H54 (cell line): ENCODE measurements at regions not wholly inside any gene's neighbourhood (a gene's known extent, or its start where the extent isn't known, plus 50 kb on each side); places are given as distances from the start of the nearest gene placed in this dataset.

ENCODE experiments used
- DNase-seq: peaks from one replicate; pipeline ENCODE4 v3.0.0; 2011; ENCODE audit warnings: low spot score, mixed read lengths; ENCODE audit not compliant: insufficient read length
- FAIRE-seq: peaks from 3 replicates; lab custom pipeline; 2011; peaks lifted over from hg19 to GRCh38; lab: Jason Lieb, UNC
- POLR2A ChIP-seq: IDR thresholded peaks from 2 replicates; pipeline ENCODE4 v1.6.1; 2011; ENCODE audit warnings: low read depth, mild to moderate bottlenecking, low read length

- FAIRE-seq (no peak), DNase-seq (no peak)
- TF ChIP-seq POLR2A: no peak
These were observed 109.0 kb downstream of the UNC5CL start for GRCh38 chr6:40930045-40930444.

DNA sequence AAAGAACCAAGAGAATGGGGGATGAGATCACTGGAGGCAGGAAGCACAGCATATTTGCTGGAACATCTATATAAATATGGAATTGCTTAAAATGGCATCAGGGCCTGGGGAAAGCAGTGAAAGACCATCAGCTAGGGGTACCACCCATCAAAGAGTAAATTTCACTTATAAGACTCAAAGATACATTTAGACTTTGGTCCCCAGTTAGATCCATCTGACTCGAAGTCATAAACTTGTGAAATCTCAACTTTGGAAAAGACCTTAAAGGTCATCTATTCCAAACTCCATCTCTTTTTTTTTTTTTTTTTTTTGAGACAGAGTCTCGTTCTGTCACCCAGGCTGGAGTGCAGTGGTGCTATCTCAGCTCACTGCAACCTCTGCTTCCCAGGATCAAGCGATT lies 109.8 kb downstream of the UNC5CL start:
- no peak for DNase-seq
- no peak for FAIRE-seq
- no peak for TF ChIP-seq POLR2A

DNA sequence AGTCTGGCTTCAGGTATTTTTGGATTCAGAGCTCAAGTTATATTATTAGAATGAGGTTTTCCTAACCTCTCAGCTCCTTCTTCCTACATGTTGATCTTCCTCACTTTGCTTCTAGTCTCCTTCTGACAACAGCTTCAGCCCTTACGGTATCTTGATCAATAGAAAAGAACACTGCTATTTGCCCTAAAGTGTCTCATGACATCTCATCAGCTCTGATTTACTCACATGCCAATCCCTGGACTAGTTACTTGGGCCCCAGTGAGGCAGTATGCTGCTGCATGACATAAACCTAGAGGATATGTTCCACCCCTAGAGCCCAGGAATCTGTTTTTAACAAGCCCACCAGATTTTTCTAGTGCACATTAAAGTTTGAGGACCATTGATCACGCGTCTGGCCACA lies 110.3 kb downstream of the UNC5CL start:
- no peak for FAIRE-seq
- no peak for TF ChIP-seq POLR2A

DNA sequence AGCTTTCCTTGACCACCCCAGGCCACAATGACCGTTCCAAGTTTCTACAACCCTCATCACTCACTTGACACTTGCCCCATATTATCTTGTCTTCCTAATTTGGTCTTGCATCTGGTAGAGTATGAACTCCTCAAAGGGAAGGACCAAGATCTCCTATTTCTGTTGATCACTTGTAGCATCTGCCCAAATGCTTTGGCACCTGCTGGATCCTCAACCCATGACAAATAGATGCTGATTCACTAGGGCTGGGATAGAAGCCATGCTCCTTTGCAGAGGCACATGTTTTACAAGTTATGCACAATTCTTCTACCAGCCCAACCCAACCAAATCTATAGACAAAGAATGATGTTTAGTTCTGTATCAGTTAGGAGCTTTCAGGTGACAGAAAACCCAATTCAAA lies 110.7 kb downstream of the UNC5CL start:
- no peak for DNase-seq
- no peak for TF ChIP-seq POLR2A
- no peak for FAIRE-seq

More for the DNA sequence above, 110.3 kb downstream of the UNC5CL start:
- no peak for DNase-seq

- no peak for DNase-seq
- FAIRE-seq: no peak
- no peak for TF ChIP-seq POLR2A
These were observed 113.7 kb downstream of the UNC5CL start for GRCh38 chr6:40925341-40925740.

- DNase-seq: no peak
- FAIRE-seq: no peak
- no peak for TF ChIP-seq POLR2A
These were observed 114.2 kb downstream of the UNC5CL start for GRCh38 chr6:40924839-40925238.

DNA sequence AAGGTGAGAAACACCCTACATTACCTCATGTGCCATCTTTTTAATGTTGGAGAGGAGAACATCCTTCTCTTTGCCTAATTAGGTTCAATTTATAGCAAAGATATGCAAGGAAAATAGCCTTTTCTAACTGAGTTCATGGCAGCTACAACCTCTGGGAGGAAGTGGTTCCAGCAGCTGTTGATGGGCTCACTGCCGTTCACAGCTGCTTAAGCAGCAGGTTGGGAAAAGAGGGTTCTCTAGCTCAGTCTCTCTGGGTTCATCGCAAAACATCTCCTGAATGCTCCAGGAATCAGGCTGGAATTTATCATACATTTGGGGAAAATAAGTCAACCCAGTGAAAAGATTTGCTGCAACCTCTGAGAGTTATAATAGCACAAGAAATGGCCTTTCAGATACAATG lies 115.1 kb downstream of the UNC5CL start:
- no peak for FAIRE-seq
- no peak for TF ChIP-seq POLR2A

DNA sequence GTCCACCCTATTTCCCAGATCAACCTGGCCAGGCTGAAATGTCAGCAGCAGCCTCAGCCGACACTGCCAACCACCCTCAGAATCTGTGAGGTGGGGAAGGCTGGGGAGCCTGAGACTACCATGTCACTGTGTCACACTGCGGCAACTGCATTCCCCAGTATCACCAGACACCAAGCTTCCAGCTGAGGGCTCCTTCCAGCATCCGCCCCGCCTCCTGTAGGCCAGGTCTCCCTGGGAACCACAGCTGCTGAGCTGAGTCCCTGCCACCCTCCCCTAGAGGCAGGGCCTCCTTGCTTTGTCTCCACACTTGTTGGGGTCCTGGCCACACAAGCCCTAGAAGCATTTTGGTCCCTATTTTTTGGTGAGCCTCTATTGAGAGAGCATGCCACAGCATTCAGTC lies 115.7 kb downstream of the UNC5CL start:
- DNase-seq: no peak
- no peak for TF ChIP-seq POLR2A
- no peak for FAIRE-seq

More for the DNA sequence above, 115.1 kb downstream of the UNC5CL start:
- DNase-seq: no peak

GRCh38 chr6:40922281-40922680 lies 116.7 kb downstream of the UNC5CL start:
- FAIRE-seq: no peak
- TF ChIP-seq POLR2A: no peak
- DNase-seq: no peak

DNA sequence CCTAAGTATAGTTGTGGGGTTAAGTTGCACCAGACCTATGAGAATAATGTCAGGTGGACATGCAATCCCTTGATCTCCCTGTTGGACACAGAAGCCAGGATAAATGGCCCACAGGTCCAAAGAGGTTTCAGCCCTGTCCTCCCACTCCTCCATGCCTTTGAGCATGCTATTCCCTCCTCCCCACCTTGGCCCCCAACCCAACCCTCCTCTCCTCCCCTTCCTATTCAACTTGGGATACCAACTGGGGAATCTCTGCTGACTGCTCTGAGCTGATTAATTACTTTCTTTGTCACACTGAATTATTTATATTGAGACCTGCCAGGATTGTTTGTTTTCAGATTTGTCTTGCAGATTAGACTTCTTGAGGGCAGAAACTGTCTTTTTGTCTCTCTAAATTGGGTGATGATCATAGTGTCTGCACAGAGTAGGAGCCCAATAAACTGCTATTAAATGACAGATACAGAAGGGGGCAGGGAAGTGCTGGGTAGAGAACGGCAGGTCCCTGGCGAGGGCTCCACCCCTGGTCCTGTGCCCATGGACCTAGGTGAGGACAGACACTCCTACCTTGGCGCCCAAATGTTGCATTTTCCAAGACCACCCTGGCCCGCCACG lies 120.9 kb downstream of the UNC5CL start:
- TF ChIP-seq POLR2A: no peak
- DNase-seq (no peak), FAIRE-seq (no peak)

DNA sequence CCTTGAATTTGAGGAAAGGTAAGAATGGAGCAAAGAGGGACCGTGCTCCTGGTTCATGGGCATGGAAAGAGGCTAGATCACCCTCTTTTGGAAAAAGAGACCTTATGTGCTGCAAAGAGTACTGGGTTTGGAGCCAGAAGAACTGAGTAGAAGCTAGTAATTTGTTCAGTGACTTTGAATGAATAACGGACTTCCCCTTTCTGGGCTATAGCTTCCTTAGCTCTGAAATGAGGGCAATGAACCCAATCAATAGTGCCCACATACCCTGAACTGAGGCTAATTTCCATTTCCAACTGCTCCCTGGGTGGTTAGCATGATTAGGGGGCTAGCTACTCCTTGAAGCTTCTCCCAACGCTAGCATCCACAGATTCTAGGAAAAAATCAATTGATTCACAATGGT lies 121.4 kb downstream of the UNC5CL start:
- DNase-seq (no peak), FAIRE-seq (no peak)

GRCh38 chr6:40916845-40917244 lies 122.2 kb downstream of the UNC5CL start:
- no peak for TF ChIP-seq POLR2A
- no peak for DNase-seq
- no peak for FAIRE-seq

More for the DNA sequence above, 121.4 kb downstream of the UNC5CL start:
- TF ChIP-seq POLR2A: no peak

DNA sequence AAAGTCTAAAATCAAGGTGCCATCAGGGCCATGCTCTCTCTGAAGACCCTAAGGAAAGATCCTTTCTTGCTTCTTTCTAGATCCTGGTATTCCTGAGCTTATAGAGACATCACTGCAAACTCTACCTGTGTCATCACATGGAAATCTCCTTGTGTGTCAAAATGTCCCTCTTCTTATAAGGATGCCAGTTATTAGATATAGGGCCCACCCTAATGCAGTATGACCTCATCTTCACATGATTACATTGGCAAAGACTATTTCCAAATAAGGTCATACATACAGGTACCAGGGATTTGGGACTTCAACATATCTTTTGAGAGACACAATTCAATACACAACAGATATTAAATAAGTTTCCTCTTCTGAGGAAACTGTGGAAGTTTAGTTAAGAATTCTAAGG lies 123.9 kb downstream of the UNC5CL start:
- FAIRE-seq (no peak), DNase-seq (no peak)
- TF ChIP-seq POLR2A: no peak

GRCh38 chr6:40914005-40914404 lies 125.0 kb downstream of the UNC5CL start:
- no peak for TF ChIP-seq POLR2A
- DNase-seq (no peak), FAIRE-seq (no peak)

DNA sequence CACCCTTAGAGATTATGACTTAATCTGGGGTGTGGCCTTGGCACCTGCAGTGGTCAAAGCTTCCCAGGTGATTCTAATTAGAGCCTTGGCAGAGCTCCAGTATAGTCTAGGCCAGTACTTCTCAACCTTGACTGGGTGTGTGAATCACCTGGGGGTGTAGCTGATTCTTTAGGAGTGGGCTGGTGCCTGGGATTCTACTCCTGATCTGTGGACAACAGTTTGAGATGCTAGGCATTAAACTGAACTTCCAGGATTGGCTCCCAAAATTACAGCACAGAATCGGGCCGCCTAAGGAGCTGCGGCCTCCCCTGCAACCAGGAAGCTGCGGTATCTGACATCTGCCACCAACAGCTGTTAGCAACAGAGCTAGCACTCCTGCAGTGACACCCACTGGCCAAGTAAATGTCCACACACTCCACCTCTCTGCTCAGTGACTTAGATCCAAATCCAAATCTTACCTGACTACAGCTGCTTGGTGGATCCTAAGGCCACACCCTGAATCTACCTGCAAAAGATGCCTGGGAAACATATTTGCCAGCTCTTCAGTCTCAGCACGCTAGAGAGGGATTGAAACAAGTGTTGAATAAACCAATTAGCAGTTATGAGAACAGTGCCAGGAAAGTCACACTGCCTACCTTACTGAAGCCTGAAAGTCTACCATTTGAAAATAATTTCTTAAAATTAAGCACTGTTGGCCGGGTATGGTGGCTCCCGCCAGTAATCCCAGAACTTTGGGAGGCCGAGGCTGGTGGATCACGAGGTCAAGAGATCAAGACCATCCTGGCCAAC lies 126.7 kb downstream of the UNC5CL start:
- no peak for TF ChIP-seq POLR2A
- FAIRE-seq: no peak
- no peak for DNase-seq
